ENCODE measurements at regions not wholly inside any gene's neighbourhood (a gene's known extent, or its start where the extent isn't known, plus 50 kb on each side); places are given as distances from the start of the nearest gene placed in this dataset.

DNA sequence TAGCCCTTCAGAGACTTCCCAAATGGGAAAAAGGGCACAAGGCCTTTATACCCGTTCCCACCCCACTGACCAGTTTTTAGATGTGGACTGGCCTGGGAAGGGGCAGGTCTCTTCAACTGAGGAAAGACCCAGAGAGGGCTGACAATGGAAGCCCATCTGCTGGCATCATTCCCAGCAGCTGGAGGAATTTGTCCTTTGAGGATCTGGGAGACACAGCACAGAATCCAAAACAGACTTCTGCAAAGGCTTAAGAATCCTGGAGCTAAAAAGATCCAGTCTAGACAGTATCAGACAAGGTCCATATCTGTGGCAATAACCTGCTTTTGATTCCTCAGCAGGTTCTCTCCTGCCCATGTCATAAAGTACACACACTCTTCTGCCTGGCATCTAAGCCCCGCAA is 329.2 kb downstream of the TMEM167A start:
- H3K4me1 Mint-ChIP-seq = no peaks in the 10 kb centered on the region
- no peaks in the 10 kb centered on the region for H3K27me3 Mint-ChIP-seq (ENCODE audit: low read depth)
- peaks cover 20% of the 10 kb centered on the region for H3K9me3 Mint-ChIP-seq
- peaks cover 10% of the 10 kb centered on the region for H3K36me3 Mint-ChIP-seq
- ChIA-PET CTCF (no interaction called here), POLR2A (no interaction called here)
- H3K4me3 Mint-ChIP-seq = no peak overlapping the region
- DNase-seq (ENCODE audit: low spot score) = no peak
- H3K27ac Mint-ChIP-seq = no peak overlapping the region
- no peak for TF ChIP-seq FOXP1 (CRISPR knock-in tag; IDR thresholded peaks at IDR 0.05; ENCODE audit: borderline replicate concordance)
- TF ChIP-seq SMAD3 (CRISPR knock-in tag; IDR thresholded peaks at IDR 0.05; ENCODE audit: borderline replicate concordance) = no peak
- TF ChIP-seq, protein P1, sequence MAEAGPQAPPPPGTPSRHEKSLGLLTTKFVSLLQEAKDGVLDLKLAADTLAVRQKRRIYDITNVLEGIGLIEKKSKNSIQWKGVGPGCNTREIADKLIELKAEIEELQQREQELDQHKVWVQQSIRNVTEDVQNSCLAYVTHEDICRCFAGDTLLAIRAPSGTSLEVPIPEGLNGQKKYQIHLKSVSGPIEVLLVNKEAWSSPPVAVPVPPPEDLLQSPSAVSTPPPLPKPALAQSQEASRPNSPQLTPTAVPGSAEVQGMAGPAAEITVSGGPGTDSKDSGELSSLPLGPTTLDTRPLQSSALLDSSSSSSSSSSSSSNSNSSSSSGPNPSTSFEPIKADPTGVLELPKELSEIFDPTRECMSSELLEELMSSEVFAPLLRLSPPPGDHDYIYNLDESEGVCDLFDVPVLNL (CRISPR knock-in tag; IDR thresholded peaks at IDR 0.05; ENCODE audit: borderline replicate concordance, low read depth) = no peak
- no peak for TF ChIP-seq USF2 (CRISPR knock-in tag; IDR thresholded peaks at IDR 0.05)
- no peak for TF ChIP-seq SOX15 (CRISPR knock-in tag; IDR thresholded peaks at IDR 0.05)
- no peak for TF ChIP-seq CREM (CRISPR knock-in tag; IDR thresholded peaks at IDR 0.05)
- no peak for TF ChIP-seq SMAD4 (CRISPR knock-in tag; IDR thresholded peaks at IDR 0.05)
- ATAC-seq = no peak

GRCh38 chr5:82745016-82745415 is 332.2 kb downstream of the TMEM167A start:
- POLR2A ChIA-PET = no interaction called here
- no peaks in the 10 kb centered on the region for H3K36me3 Mint-ChIP-seq

DNA sequence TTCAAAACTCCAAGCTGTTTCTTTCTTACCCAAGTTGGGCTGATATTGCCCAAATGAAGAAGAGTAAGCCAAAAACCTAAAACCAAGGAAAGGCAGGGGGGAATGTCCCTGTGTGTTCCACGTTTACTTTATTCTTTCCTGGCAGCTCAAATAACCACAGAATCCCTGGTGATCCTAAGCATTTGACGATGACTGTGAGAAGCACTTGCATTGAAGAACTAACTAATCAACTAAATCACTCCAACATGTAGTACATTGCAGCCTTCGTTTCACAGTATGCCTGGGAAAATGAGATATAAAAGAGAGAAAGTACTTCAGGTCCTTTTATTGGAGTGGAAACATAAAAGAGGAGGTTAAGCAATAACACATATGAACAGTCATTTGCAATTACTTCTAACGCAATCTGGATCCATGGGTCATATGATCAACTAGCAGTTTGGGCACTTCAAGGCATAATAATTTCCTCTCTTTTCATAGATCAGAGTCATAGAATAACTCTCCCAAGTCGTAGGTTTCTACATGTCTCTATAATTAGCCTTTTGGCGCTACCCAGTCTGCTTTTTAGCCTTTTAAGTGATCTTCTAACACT is 338.4 kb downstream of the TMEM167A start:
- Mint-ChIP-seq H3K27me3 (ENCODE audit: low read depth) (no peaks in the 10 kb centered on the region), H3K9me3 (no peaks in the 10 kb centered on the region), H3K4me1 (peaks cover 6% of the 10 kb centered on the region; the same call in 1 of the 2 replicates), H3K36me3 (no peaks in the 10 kb centered on the region), H3K27ac (no peak overlapping the region), H3K4me3 (no peak overlapping the region)
- no peak for ATAC-seq
- no peak for DNase-seq (ENCODE audit: low spot score)
- ChIA-PET CTCF (no interaction called here), POLR2A (no interaction called here)
- TF ChIP-seq AFF4 (CRISPR knock-in tag; IDR thresholded peaks at IDR 0.05; ENCODE audit: borderline replicate concordance) (no peak), SOX15 (CRISPR knock-in tag; IDR thresholded peaks at IDR 0.05) (no peak), ZNF232 (CRISPR knock-in tag; IDR thresholded peaks at IDR 0.05) (no peak), FOXP1 (CRISPR knock-in tag; IDR thresholded peaks at IDR 0.05; ENCODE audit: borderline replicate concordance) (no peak), EMX1 (CRISPR knock-in tag; IDR thresholded peaks at IDR 0.05) (no peak), ZNF219 (CRISPR knock-in tag; IDR thresholded peaks at IDR 0.05; ENCODE audit: borderline replicate concordance) (no peak), ZMAT4 (CRISPR knock-in tag; IDR thresholded peaks at IDR 0.05) (no peak)
- TF ChIP-seq, protein P2, sequence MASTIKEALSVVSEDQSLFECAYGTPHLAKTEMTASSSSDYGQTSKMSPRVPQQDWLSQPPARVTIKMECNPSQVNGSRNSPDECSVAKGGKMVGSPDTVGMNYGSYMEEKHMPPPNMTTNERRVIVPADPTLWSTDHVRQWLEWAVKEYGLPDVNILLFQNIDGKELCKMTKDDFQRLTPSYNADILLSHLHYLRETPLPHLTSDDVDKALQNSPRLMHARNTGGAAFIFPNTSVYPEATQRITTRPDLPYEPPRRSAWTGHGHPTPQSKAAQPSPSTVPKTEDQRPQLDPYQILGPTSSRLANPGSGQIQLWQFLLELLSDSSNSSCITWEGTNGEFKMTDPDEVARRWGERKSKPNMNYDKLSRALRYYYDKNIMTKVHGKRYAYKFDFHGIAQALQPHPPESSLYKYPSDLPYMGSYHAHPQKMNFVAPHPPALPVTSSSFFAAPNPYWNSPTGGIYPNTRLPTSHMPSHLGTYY (CRISPR knock-in tag; IDR thresholded peaks at IDR 0.05) = no peak
- TF ChIP-seq, protein P1 (CRISPR knock-in tag; IDR thresholded peaks at IDR 0.05; ENCODE audit: borderline replicate concordance, low read depth) = no peak

More at GRCh38 chr5:82745016-82745415, 332.2 kb downstream of the TMEM167A start:
- CTCF ChIA-PET = no interaction called here
- TF ChIP-seq ATF1 (CRISPR knock-in tag; IDR thresholded peaks at IDR 0.05) (no peak), ZSCAN18 (CRISPR knock-in tag; IDR thresholded peaks at IDR 0.05) (no peak), TP53 (CRISPR knock-in tag; IDR thresholded peaks at IDR 0.05) (no peak), PREB (CRISPR knock-in tag; IDR thresholded peaks at IDR 0.05; ENCODE audit: borderline replicate concordance) (no peak), RORB (CRISPR knock-in tag; IDR thresholded peaks at IDR 0.05) (no peak)
- Mint-ChIP-seq H3K4me1 (no peaks in the 10 kb centered on the region), H3K27ac (no peak overlapping the region), H3K27me3 (ENCODE audit: low read depth) (no peaks in the 10 kb centered on the region), H3K9me3 (peaks cover 3% of the 10 kb centered on the region; the same call in 1 of the 2 replicates), H3K4me3 (no peak overlapping the region)
- ATAC-seq (no peak), DNase-seq (ENCODE audit: low spot score) (no peak)
